Esophagus squamous epithelium (tissue), 4 donors: ENCODE measurements at regions not wholly inside any gene's neighbourhood (a gene's known extent, or its start where the extent isn't known, plus 50 kb on each side); places are given as distances from the start of the nearest gene placed in this dataset.

Source experiments
- CTCF ChIP-seq, 6 experiments: fragments of 450-650 bp in 4 of 6; fragments of 200-600 bp in 2 of 6; sonication (generic) in 2 of 6; IDR thresholded peaks; one replicate each; pipeline ENCODE4 v1.5.1; 2016 to 2019; ENCODE audit warnings: antibody characterized with exemption in 6 of 6, mild to moderate bottlenecking in 4 of 6, moderate library complexity in 4 of 6
- POLR2A ChIP-seq, 4 donors: fragments of 450-650 bp; IDR thresholded peaks; one replicate each; pipeline ENCODE4 v1.6.1; 2017; ENCODE audit warnings: antibody characterized with exemption in 4 of 4, mild to moderate bottlenecking in 4 of 4, moderate library complexity in 3 of 4

- TF ChIP-seq CTCF (IDR thresholded peaks at IDR 0.05) (no peak), POLR2A (IDR thresholded peaks at IDR 0.05) (no peak)
These were observed 129.6 kb downstream of the MRM1 start for GRCh38 chr17:36730857-36731490.
